ENCODE measurements at regions not wholly inside any gene's neighbourhood (a gene's known extent, or its start where the extent isn't known, plus 50 kb on each side); places are given as distances from the start of the nearest gene placed in this dataset.

GRCh38 chr6:22020299-22021003 is 276.4 kb downstream of the PRL start:
- no peak for DNase-seq

- DNase-seq: no peak
These were observed 274.9 kb downstream of the PRL start for GRCh38 chr6:22021966-22022365.

GRCh38 chr6:22023937-22024336 is 272.9 kb downstream of the PRL start:
- no peak for DNase-seq

GRCh38 chr6:22024973-22025467 is 271.8 kb downstream of the PRL start:
- DNase-seq: no peak

DNA sequence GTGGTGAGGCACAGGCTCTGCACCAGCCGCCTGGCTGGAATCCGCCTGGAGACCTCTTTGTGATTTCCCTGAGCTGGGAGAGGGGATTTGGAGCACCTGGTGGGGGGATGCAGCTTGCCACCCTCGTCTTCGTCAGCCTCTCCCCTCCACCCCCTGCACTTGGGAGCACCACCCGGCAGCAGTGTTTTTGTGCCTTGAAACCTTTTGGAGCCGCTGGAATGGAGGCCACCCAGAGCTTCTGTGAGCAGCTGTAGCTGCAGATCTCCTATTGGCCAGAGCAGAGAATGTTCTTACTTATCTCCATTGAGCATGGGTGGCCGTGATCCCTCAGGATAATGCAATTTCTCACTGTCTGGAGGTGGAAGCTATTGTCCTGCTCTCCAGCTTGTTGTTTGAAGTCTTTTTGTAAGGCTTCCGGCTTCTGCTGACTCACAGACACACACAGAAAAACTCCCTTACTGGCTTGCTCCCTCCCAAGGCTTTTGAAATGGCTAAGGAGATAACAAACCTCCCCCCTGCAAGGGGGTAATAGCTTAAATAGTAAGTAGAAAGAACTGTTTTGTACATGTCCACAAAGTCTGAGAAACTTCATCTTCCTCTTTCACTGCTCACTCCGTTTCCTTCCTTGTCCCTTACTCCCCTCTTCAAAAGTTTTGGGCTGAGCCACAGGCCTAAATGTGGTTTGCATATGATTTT is 271.2 kb downstream of the PRL start:
- DNase-seq: peak in 3 of 56 donors; percentile 1 to 2 (median 2)

- no peak for DNase-seq
These were observed 270.6 kb downstream of the PRL start for GRCh38 chr6:22026164-22026678.

GRCh38 chr6:22027040-22027725 is 269.7 kb downstream of the PRL start:
- DNase-seq: no peak

DNA sequence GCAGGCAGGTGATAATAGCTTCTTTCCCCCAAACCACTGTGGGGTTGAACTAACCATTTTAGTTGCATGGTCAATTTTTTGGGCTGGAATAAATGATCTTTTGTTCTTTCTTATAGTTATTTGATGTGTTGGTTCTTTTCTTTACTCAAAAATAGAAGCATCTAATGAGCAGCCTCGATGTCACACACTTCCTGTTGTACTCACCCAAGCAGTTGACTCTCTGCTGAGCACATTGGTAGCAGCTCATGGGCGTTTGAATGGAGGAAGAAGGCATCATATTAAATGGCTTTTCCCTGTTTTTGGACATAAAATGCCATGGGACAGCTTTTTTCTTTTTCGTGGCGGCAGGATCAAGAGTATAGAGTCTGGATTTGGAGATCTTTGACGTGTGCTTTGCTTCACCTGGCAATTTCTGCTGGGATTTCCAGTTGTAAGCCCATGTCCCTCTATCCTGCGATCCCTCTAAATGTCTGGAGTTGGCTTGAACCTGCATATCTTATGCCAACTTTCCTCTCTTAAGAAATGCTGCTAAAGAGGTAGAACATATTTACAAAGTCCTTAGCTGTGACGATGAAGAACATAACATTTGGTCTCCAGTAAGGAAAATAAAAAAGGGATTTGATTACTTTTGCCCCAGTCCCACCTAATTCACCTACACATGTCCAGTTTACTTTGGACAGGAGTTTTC is 268.3 kb downstream of the PRL start:
- no peak for DNase-seq

DNA sequence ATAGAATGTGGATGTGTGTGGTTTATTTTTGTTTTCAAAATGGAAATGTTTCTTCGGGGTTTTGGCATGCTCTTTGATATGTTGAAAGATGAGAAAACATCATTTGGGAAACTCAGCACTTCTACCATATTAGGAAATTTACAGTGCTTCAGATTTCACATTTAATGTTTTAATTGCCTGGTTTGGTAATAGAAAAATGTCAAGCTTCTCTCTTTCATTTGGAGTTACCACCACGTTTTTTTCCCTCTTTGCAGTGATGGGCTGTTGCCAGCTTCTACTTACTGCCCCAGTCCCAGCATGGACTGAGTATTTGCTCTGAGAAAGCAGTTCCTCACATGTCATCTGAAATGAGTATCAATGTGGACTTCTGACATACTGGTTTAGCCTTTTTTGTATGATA is 267.7 kb downstream of the PRL start:
- DNase-seq: no peak

- DNase-seq: no peak
These were observed 265.9 kb downstream of the PRL start for GRCh38 chr6:22030730-22031619.

GRCh38 chr6:22035690-22036089 is 261.1 kb downstream of the PRL start:
- no peak for DNase-seq

DNA sequence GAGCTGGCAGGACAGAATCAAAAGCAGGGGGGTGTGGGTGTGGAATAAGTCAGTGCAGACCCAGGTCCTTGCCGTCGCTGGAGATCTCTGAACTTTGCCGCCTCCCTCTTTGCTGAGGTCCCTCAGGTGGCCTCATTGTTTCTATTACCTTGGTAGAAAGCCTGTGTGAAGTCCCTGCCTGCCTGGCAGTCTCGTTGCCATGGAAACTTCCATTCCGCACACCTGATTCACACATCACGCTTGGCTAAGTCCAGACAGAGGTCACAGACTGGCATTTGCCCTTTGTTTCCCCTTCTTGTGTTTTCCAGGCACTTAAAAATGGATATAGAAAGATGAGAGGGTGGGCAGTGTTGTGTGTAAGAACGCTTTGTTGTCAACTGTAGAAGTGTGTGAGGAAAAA is 260.6 kb downstream of the PRL start:
- DNase-seq: no peak

GRCh38 chr6:22036699-22037098 is 260.1 kb downstream of the PRL start:
- no peak for DNase-seq

GRCh38 chr6:22041797-22042480 is 254.9 kb downstream of the PRL start:
- no peak for DNase-seq

DNA sequence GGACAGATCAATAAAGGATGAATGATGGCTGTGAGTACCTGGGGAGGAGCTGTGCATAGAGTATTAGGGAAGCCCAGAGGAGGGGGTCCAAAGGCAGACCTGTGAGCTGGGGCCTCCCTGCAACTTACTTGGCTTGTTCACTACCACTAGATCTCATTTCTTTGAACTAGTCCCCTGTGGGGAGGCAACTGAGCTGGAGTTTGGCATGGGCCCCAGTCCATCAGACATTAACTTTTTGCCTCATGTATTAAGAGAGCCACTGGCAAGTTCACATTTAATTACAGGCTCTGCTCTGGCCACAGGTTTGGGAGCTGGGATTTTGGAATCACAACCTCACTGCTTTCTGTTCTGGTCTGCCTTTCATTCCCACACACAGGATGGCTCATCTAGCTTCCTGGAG is 254.1 kb downstream of the PRL start:
- no peak for DNase-seq

GRCh38 chr6:22043284-22043962 is 253.4 kb downstream of the PRL start:
- no peak for DNase-seq

- DNase-seq: no peak
These were observed 251.4 kb downstream of the PRL start for GRCh38 chr6:22045261-22045912.

GRCh38 chr6:22049002-22049401 is 247.8 kb downstream of the PRL start:
- no peak for DNase-seq

All from nucleus accumbens (tissue), 56 donors.